GM12878 (cell line): ENCODE measurements at regions not wholly inside any gene's neighbourhood (a gene's known extent, or its start where the extent isn't known, plus 50 kb on each side); places are given as distances from the start of the nearest gene placed in this dataset.

ENCODE experiments used
- ATAC-seq: fragments of 200-7000 bp; cut with Tn5 transposase; 3 replicates; pipeline ENCODE4 v1.9.1; 2020; ENCODE audit warnings: mild to moderate bottlenecking, moderate library complexity
- BruUV-seq: library from RNA; stranded (reverse); fragments of 400-500 nt; replicated peaks from 2 replicates; lab custom pipeline; 2021; lab: Mats Ljungman, UMichigan
- CTCF ChIA-PET: fragments of 300-600 bp; sonication (Branson Sonifier 250); formaldehyde crosslinking; extraction: SDS; loops from one replicate; lab custom pipeline; 2021; ENCODE audit warnings: inconsistent platforms; lab: Yijun Ruan, JAX
- POLR2A ChIA-PET: fragments of 350-600 bp; formaldehyde crosslinking; extraction: SDS; loops from one replicate; lab custom pipeline; 2021; ENCODE audit warnings: inconsistent platforms; lab: Charles Lee
- RAD21 ChIA-PET: fragments of 300-600 bp; sonication (Branson Sonifier 250); formaldehyde crosslinking; loops from one replicate; lab custom pipeline; 2023; ENCODE audit warnings: antibody characterized with exemption; ENCODE audit not compliant: unreplicated experiment; lab: Charles Lee
- SMC1A ChIA-PET: fragments of 300-600 bp; sonication (Branson Sonifier 250); formaldehyde crosslinking; loops from one replicate; lab custom pipeline; 2023; ENCODE audit not compliant: unreplicated experiment, uncharacterized antibody; lab: Charles Lee
- DNase-seq: peaks from one replicate; pipeline ENCODE4 v3.0.0-alpha.2; 2011; ENCODE audit warnings: low read depth, low spot score
- FAIRE-seq: peaks from 3 replicates; lab custom pipeline; 2011; peaks lifted over from hg19 to GRCh38; lab: Jason Lieb, UNC
- H2AFZ ChIP-seq: 2 replicates; pipeline ENCODE4 v1.6.0; 2011; ENCODE audit warnings: low read depth, low read length, control low read depth; ENCODE audit not compliant: control insufficient read depth
- H3K27ac ChIP-seq: 2 replicates; pipeline ENCODE4 v1.5.1; 2011; ENCODE audit warnings: control low read depth; ENCODE audit not compliant: control insufficient read depth, insufficient read depth
- H3K27me3 ChIP-seq, 2 experiments: replicated peaks in 1 of 2; 2 replicates each; pipeline versions ENCODE4 v1.6.0 to v1.6.1; 2011; ENCODE audit warnings: low read length in 1 of 2; ENCODE audit not compliant: control insufficient read depth in 2 of 2, insufficient read depth in 2 of 2
- H3K36me3 ChIP-seq, 2 experiments: 2 replicates each; pipeline ENCODE4 v1.5.1; 2011; ENCODE audit warnings: low read length in 1 of 2; ENCODE audit not compliant: control insufficient read depth in 2 of 2, insufficient read depth in 2 of 2
- H3K4me1 ChIP-seq: 2 replicates; pipeline ENCODE4 v1.6.1; 2011; ENCODE audit warnings: mild to moderate bottlenecking, low read length, moderate library complexity, mixed read lengths; ENCODE audit not compliant: control insufficient read depth, insufficient read depth
- H3K4me2 ChIP-seq: 2 replicates; pipeline ENCODE4 v1.6.0; 2011; ENCODE audit warnings: control low read depth; ENCODE audit not compliant: control insufficient read depth, insufficient read depth
- H3K4me3 ChIP-seq: fragments of 200-600 bp; sonication (generic); 2 replicates; pipeline ENCODE4 v1.5.1; 2016
- H3K79me2 ChIP-seq: 2 replicates; pipeline ENCODE4 v1.6.0; 2011; ENCODE audit warnings: low read length; ENCODE audit not compliant: control insufficient read depth, insufficient read depth
- H3K9ac ChIP-seq: 2 replicates; pipeline ENCODE4 v1.8.0; 2011; ENCODE audit warnings: low read length, control low read depth, mixed read lengths; ENCODE audit not compliant: control insufficient read depth, insufficient read depth
- H3K9me3 ChIP-seq: replicated peaks from 3 replicates; pipeline ENCODE4 v1.5.1; 2011; ENCODE audit warnings: mild to moderate bottlenecking, low read length; ENCODE audit not compliant: control insufficient read depth, insufficient read depth
- H4K20me1 ChIP-seq: 2 replicates; pipeline ENCODE4 v1.6.0; 2011; ENCODE audit not compliant: control insufficient read depth, insufficient read depth
- FOS ChIP-seq: IDR thresholded peaks from 3 replicates; pipeline ENCODE4 v1.6.1; 2011; ENCODE audit warnings: borderline replicate concordance; ENCODE audit not compliant: insufficient read length; ENCODE audit errors: extremely low read depth
- NFYA ChIP-seq: IDR thresholded peaks from 2 replicates; pipeline ENCODE4 v1.6.1; 2011; ENCODE audit warnings: low read depth, mild to moderate bottlenecking, low read length, improper control_type of control experiment, borderline replicate concordance
- NKRF ChIP-seq: fragments of 450-650 bp; conservative IDR thresholded peaks from 2 replicates; pipeline ENCODE4 v1.6.1; 2017; ENCODE audit warnings: mild to moderate bottlenecking, moderate library complexity
- NR2C1 ChIP-seq: fragments of 450-650 bp; IDR thresholded peaks from 2 replicates; pipeline ENCODE4 v1.6.1; 2017; ENCODE audit warnings: antibody characterized with exemption, mild to moderate bottlenecking, moderate library complexity
- RCOR1 ChIP-seq: conservative IDR thresholded peaks from 2 replicates; pipeline ENCODE4 v1.6.1; 2012; ENCODE audit warnings: low read depth, low read length, improper control_type of control experiment
- SKIL ChIP-seq: fragments of 450-650 bp; IDR thresholded peaks from 2 replicates; pipeline ENCODE4 v1.6.1; 2017; ENCODE audit warnings: mild to moderate bottlenecking, low read depth, inconsistent platforms; ENCODE audit not compliant: poor library complexity, severe bottlenecking
- SREBF1 ChIP-seq: IDR thresholded peaks from 2 replicates; pipeline ENCODE4 v1.6.1; 2012; ENCODE audit warnings: mild to moderate bottlenecking, low read length
- WGBS: methylation state at CpG from one replicate; pipeline ENCODE4 v1.1.6; 2016; ENCODE audit warnings: low lambda C conversion rate; ENCODE audit not compliant: insufficient replicate concordance, insufficient coverage; ENCODE audit errors: missing lambda C conversion rate; 5-methylcytosine and 5-hydroxymethylcytosine counted together
- in situ Hi-C: fragments of 300-500 bp; cut with MboI; formaldehyde crosslinking; loops from 9 replicates; pipeline ENCODE4 v1.14.3; 2018; ENCODE audit warnings: mixed read lengths
- intact Hi-C: fragments of 100-400 bp; cut with micrococcal nuclease; formaldehyde crosslinking; loops from one replicate; pipeline ENCODE4 v1.14.2; 2022; ENCODE audit not compliant: unreplicated experiment

- BruUV-seq, result no TSS peak
- Histone ChIP-seq H3K9me3 (no peaks in the 10 kb centered on the region), H3K27me3 (no peaks in the 10 kb centered on the region), H3K4me3 (no peak overlapping the region), H2AFZ (no peak overlapping the region), H3K27ac (no peak overlapping the region)
- SMC1A ChIA-PET, result interaction anchor here (1.3 kb wide), 1 partner anchor 19 kb away, joined by 3 read pairs; no protein-coding TSS in a partner anchor
- intact Hi-C loops, result no loop called here
- 0% methylated on average over 2 of the region's 2 CpGs for WGBS
- RAD21 ChIA-PET, result no interaction called here
- TF ChIP-seq SREBF1 (no peak), FOS (no peak), NFYA (no peak), NR2C1 (no peak), SKIL (no peak), RCOR1 (no peak), NKRF (no peak)
- TF ChIP-seq, all 136 proteins: peak for 0
- H3K79me2 ChIP-seq, result no peaks in the 10 kb centered on the region
- ChIA-PET POLR2A (no interaction called here), CTCF (no interaction called here)
- no peaks in the 10 kb centered on the region for H4K20me1 ChIP-seq
- no peak for FAIRE-seq
- no peak overlapping the region for H3K4me2 ChIP-seq
- H3K4me1 ChIP-seq, result no peaks in the 10 kb centered on the region
- in situ Hi-C loops, result no loop called here
- no peaks in the 10 kb centered on the region for H3K36me3 ChIP-seq
- H3K9ac ChIP-seq, result no peak overlapping the region
- DNase-seq, result no peak
- ATAC-seq, result no peak
These were observed 81.0 kb downstream of the CPXCR1 start for GRCh38 chrX:88828011-88828410.
